ENCODE measurements at regions not wholly inside any gene's neighbourhood (a gene's known extent, or its start where the extent isn't known, plus 50 kb on each side); places are given as distances from the start of the nearest gene placed in this dataset.

- Histone ChIP-seq H3K9me3 (no peaks in the 10 kb centered on the region), H3K4me3 (no peak overlapping the region), H3K27ac (no peak overlapping the region), H3K4me1 (no peaks in the 10 kb centered on the region), H3K4me2 (no peak overlapping the region)
- FAIRE-seq, result no peak
- ATAC-seq, result no peak
- no peak for TF ChIP-seq CEBPB (IDR thresholded peaks at IDR 0.05)
- TF ChIP-seq ESRRA (IDR thresholded peaks at IDR 0.05; ENCODE audit: borderline replicate concordance, low read length), result no peak
- TF ChIP-seq ZFP36 (IDR thresholded peaks at IDR 0.05; ENCODE audit: borderline replicate concordance, partially characterized antibody), result no peak
- TF ChIP-seq SMC3 (IDR thresholded peaks at IDR 0.05), result no peak
- no peak for TF ChIP-seq HOXB5 (CRISPR knock-in tag; IDR thresholded peaks at IDR 0.05)
- no peak for TF ChIP-seq MAX (IDR thresholded peaks at IDR 0.05)
- no peak for TF ChIP-seq SREBF2 (IDR thresholded peaks at IDR 0.05)
- TF ChIP-seq BHLHE40 (IDR thresholded peaks at IDR 0.05; ENCODE audit: low read depth, low read length), result no peak
- TF ChIP-seq, protein P1, sequence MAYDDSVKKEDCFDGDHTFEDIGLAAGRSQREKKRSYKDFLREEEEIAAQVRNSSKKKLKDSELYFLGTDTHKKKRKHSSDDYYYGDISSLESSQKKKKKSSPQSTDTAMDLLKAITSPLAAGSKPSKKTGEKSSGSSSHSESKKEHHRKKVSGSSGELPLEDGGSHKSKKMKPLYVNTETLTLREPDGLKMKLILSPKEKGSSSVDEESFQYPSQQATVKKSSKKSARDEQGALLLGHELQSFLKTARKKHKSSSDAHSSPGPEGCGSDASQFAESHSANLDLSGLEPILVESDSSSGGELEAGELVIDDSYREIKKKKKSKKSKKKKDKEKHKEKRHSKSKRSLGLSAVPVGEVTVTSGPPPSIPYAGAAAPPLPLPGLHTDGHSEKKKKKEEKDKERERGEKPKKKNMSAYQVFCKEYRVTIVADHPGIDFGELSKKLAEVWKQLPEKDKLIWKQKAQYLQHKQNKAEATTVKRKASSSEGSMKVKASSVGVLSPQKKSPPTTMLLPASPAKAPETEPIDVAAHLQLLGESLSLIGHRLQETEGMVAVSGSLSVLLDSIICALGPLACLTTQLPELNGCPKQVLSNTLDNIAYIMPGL (CRISPR knock-in tag; IDR thresholded peaks at IDR 0.05; ENCODE audit: borderline replicate concordance), result no peak
- TF ChIP-seq CHD2 (IDR thresholded peaks at IDR 0.05; ENCODE audit: low read length, partially characterized antibody), result no peak
- no peak for TF ChIP-seq FOXS1 (CRISPR knock-in tag; IDR thresholded peaks at IDR 0.05)
- TF ChIP-seq POLR2AphosphoS2 (conservative IDR thresholded peaks at IDR 0.05; ENCODE audit: low read length), result no peak
- TF ChIP-seq, protein P2, sequence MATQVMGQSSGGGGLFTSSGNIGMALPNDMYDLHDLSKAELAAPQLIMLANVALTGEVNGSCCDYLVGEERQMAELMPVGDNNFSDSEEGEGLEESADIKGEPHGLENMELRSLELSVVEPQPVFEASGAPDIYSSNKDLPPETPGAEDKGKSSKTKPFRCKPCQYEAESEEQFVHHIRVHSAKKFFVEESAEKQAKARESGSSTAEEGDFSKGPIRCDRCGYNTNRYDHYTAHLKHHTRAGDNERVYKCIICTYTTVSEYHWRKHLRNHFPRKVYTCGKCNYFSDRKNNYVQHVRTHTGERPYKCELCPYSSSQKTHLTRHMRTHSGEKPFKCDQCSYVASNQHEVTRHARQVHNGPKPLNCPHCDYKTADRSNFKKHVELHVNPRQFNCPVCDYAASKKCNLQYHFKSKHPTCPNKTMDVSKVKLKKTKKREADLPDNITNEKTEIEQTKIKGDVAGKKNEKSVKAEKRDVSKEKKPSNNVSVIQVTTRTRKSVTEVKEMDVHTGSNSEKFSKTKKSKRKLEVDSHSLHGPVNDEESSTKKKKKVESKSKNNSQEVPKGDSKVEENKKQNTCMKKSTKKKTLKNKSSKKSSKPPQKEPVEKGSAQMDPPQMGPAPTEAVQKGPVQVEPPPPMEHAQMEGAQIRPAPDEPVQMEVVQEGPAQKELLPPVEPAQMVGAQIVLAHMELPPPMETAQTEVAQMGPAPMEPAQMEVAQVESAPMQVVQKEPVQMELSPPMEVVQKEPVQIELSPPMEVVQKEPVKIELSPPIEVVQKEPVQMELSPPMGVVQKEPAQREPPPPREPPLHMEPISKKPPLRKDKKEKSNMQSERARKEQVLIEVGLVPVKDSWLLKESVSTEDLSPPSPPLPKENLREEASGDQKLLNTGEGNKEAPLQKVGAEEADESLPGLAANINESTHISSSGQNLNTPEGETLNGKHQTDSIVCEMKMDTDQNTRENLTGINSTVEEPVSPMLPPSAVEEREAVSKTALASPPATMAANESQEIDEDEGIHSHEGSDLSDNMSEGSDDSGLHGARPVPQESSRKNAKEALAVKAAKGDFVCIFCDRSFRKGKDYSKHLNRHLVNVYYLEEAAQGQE (IDR thresholded peaks at IDR 0.05), result no peak
- TF ChIP-seq FOSB (CRISPR knock-in tag; IDR thresholded peaks at IDR 0.05), result no peak
- TF ChIP-seq NFE2L2 (conservative IDR thresholded peaks at IDR 0.05; ENCODE audit: low read length), result no peak
- 14% methylated on average over 2 of the region's 2 CpGs for WGBS (ENCODE audit: missing lambda C conversion rate)
- POLR2A ChIA-PET, result no interaction called here
- CTCF ChIA-PET, result no interaction called here
- no peak for DNase-seq (ENCODE audit: low read depth in 1 of 2, low spot score in 1 of 2)
These were observed 177.7 kb downstream of the RBM46 start for GRCh38 chr4:154958621-154959358.

DNA sequence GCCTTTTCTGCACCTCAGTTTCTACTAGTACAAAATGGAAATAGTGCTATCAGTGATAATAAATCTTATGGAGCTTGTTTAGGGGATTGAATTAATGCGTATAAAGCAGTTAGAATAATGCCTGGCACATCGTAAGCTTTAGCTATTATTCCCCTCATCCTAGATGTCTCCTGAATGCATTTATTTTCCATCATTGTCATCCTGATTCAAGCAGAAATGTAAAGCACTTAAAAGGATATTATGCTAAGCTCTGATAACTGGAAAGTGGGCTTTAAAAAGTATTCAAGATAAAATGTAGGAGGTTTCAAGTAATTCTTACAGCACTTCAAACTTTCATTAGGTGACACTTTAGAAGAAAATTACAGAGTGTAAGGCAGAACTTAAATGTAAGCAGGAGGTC is 178.7 kb downstream of the RBM46 start:
- Histone ChIP-seq H3K9me3 (no peaks in the 10 kb centered on the region), H3K4me2 (no peak overlapping the region), H3K4me3 (no peak overlapping the region), H3K4me1 (no peaks in the 10 kb centered on the region), H3K27ac (no peak overlapping the region)
- no peak for ATAC-seq
- no peak for FAIRE-seq
- CTCF ChIA-PET, result no interaction called here
- TF ChIP-seq MAFK (IDR thresholded peaks at IDR 0.05; ENCODE audit: partially characterized antibody) (no peak), CHD2 (IDR thresholded peaks at IDR 0.05; ENCODE audit: low read length, partially characterized antibody) (no peak), TP53 (CRISPR knock-in tag; IDR thresholded peaks at IDR 0.05) (no peak), RCOR1 (IDR thresholded peaks at IDR 0.05; ENCODE audit: low read depth, low read length) (no peak), EHF (CRISPR knock-in tag; IDR thresholded peaks at IDR 0.05) (no peak)
- 89% methylated on average over 2 of the region's 2 CpGs for WGBS (ENCODE audit: missing lambda C conversion rate)
- POLR2A ChIA-PET, result no interaction called here
- DNase-seq (ENCODE audit: low read depth in 1 of 2, low spot score in 1 of 2), result no peak

DNA sequence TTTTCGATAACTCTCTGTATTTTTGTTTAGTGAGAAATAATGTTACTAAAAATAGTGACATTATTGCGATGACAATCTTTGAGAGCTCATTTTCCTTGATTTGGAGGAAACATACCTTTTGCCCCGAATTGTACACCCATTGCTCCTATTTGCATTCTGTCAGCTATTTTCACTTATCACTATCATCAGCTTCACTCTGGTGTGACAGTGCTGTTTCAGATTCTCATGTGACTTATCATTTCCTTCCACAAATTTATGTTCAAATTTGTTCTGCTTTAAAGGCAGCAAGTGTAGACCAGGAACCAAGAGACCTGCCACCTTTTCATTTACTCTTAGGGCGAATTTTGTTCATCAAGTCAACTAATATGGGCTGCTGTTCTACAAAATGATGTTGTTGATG is 179.4 kb downstream of the RBM46 start:
- Histone ChIP-seq H3K4me2 (no peak overlapping the region), H3K27ac (no peak overlapping the region), H3K9me3 (no peaks in the 10 kb centered on the region), H3K4me3 (no peak overlapping the region), H3K4me1 (no peaks in the 10 kb centered on the region)
- ChIA-PET CTCF (no interaction called here), POLR2A (no interaction called here)
- no peak for DNase-seq (ENCODE audit: low read depth in 1 of 2, low spot score in 1 of 2)
- FAIRE-seq, result no peak
- WGBS (ENCODE audit: missing lambda C conversion rate), result 24% methylated on average over 4 of the region's 4 CpGs
- no peak for ATAC-seq
- TF ChIP-seq PBX3 (IDR thresholded peaks at IDR 0.05) (no peak), ZSCAN20 (CRISPR knock-in tag; IDR thresholded peaks at IDR 0.05) (no peak), ESRRA (IDR thresholded peaks at IDR 0.05; ENCODE audit: borderline replicate concordance, low read length) (no peak), SREBF2 (IDR thresholded peaks at IDR 0.05) (no peak), PHF8 (IDR thresholded peaks at IDR 0.05; ENCODE audit: borderline replicate concordance, low read depth) (no peak), BCL3 (IDR thresholded peaks at IDR 0.05) (no peak), CBX8 (IDR thresholded peaks at IDR 0.05) (no peak), FOXS1 (CRISPR knock-in tag; IDR thresholded peaks at IDR 0.05) (no peak), HDAC2 (IDR thresholded peaks at IDR 0.05) (no peak)
- TF ChIP-seq, protein P3, sequence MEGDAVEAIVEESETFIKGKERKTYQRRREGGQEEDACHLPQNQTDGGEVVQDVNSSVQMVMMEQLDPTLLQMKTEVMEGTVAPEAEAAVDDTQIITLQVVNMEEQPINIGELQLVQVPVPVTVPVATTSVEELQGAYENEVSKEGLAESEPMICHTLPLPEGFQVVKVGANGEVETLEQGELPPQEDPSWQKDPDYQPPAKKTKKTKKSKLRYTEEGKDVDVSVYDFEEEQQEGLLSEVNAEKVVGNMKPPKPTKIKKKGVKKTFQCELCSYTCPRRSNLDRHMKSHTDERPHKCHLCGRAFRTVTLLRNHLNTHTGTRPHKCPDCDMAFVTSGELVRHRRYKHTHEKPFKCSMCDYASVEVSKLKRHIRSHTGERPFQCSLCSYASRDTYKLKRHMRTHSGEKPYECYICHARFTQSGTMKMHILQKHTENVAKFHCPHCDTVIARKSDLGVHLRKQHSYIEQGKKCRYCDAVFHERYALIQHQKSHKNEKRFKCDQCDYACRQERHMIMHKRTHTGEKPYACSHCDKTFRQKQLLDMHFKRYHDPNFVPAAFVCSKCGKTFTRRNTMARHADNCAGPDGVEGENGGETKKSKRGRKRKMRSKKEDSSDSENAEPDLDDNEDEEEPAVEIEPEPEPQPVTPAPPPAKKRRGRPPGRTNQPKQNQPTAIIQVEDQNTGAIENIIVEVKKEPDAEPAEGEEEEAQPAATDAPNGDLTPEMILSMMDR (IDR thresholded peaks at IDR 0.05), result no peak

All from A549 (cell line).